ENCODE measurements at regions not wholly inside any gene's neighbourhood (a gene's known extent, or its start where the extent isn't known, plus 50 kb on each side); places are given as distances from the start of the nearest gene placed in this dataset.

DNA sequence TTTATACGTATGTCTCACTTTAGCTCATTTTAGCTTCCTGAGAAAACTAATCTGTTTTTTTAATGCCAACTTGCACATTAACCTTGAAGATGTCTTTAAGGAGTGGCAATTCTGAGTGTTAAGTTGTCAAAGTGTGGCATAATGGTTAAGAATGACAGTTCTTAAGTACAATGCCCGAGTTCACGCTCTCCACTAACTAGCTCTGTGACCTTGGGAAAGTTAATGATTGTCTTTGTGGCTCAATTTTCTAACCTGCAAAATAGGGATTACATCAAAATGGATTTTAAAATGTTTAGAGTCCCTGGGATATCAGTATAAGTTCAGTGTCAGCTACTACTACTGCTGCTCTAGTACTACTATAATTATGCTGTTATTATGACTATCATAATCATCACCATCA, 409.7 kb downstream of the SOCS6 start:
- TF ChIP-seq, protein P1, sequence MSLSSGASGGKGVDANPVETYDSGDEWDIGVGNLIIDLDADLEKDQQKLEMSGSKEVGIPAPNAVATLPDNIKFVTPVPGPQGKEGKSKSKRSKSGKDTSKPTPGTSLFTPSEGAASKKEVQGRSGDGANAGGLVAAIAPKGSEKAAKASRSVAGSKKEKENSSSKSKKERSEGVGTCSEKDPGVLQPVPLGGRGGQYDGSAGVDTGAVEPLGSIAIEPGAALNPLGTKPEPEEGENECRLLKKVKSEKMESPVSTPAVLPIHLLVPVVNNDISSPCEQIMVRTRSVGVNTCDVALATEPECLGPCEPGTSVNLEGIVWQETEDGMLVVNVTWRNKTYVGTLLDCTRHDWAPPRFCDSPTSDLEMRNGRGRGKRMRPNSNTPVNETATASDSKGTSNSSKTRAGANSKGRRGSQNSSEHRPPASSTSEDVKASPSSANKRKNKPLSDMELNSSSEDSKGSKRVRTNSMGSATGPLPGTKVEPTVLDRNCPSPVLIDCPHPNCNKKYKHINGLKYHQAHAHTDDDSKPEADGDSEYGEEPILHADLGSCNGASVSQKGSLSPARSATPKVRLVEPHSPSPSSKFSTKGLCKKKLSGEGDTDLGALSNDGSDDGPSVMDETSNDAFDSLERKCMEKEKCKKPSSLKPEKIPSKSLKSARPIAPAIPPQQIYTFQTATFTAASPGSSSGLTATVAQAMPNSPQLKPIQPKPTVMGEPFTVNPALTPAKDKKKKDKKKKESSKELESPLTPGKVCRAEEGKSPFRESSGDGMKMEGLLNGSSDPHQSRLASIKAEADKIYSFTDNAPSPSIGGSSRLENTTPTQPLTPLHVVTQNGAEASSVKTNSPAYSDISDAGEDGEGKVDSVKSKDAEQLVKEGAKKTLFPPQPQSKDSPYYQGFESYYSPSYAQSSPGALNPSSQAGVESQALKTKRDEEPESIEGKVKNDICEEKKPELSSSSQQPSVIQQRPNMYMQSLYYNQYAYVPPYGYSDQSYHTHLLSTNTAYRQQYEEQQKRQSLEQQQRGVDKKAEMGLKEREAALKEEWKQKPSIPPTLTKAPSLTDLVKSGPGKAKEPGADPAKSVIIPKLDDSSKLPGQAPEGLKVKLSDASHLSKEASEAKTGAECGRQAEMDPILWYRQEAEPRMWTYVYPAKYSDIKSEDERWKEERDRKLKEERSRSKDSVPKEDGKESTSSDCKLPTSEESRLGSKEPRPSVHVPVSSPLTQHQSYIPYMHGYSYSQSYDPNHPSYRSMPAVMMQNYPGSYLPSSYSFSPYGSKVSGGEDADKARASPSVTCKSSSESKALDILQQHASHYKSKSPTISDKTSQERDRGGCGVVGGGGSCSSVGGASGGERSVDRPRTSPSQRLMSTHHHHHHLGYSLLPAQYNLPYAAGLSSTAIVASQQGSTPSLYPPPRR (CRISPR knock-in tag; IDR thresholded peaks at IDR 0.05; ENCODE audit: borderline replicate concordance): no peak
- TF ChIP-seq, protein P2, sequence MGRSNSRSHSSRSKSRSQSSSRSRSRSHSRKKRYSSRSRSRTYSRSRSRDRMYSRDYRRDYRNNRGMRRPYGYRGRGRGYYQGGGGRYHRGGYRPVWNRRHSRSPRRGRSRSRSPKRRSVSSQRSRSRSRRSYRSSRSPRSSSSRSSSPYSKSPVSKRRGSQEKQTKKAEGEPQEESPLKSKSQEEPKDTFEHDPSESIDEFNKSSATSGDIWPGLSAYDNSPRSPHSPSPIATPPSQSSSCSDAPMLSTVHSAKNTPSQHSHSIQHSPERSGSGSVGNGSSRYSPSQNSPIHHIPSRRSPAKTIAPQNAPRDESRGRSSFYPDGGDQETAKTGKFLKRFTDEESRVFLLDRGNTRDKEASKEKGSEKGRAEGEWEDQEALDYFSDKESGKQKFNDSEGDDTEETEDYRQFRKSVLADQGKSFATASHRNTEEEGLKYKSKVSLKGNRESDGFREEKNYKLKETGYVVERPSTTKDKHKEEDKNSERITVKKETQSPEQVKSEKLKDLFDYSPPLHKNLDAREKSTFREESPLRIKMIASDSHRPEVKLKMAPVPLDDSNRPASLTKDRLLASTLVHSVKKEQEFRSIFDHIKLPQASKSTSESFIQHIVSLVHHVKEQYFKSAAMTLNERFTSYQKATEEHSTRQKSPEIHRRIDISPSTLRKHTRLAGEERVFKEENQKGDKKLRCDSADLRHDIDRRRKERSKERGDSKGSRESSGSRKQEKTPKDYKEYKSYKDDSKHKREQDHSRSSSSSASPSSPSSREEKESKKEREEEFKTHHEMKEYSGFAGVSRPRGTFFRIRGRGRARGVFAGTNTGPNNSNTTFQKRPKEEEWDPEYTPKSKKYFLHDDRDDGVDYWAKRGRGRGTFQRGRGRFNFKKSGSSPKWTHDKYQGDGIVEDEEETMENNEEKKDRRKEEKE (IDR thresholded peaks at IDR 0.05): no peak
- TF ChIP-seq EZH2 (conservative IDR thresholded peaks at IDR 0.05; ENCODE audit: low read depth, low read length): no peak
- TF ChIP-seq NFATC3 (CRISPR knock-in tag; IDR thresholded peaks at IDR 0.05): no peak
- TF ChIP-seq, protein P3, sequence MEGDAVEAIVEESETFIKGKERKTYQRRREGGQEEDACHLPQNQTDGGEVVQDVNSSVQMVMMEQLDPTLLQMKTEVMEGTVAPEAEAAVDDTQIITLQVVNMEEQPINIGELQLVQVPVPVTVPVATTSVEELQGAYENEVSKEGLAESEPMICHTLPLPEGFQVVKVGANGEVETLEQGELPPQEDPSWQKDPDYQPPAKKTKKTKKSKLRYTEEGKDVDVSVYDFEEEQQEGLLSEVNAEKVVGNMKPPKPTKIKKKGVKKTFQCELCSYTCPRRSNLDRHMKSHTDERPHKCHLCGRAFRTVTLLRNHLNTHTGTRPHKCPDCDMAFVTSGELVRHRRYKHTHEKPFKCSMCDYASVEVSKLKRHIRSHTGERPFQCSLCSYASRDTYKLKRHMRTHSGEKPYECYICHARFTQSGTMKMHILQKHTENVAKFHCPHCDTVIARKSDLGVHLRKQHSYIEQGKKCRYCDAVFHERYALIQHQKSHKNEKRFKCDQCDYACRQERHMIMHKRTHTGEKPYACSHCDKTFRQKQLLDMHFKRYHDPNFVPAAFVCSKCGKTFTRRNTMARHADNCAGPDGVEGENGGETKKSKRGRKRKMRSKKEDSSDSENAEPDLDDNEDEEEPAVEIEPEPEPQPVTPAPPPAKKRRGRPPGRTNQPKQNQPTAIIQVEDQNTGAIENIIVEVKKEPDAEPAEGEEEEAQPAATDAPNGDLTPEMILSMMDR (CRISPR knock-in tag; IDR thresholded peaks at IDR 0.05): no peak
- no peak for TF ChIP-seq HOXA5 (CRISPR knock-in tag; IDR thresholded peaks at IDR 0.05)
- TF ChIP-seq SUZ12 (IDR thresholded peaks at IDR 0.05; ENCODE audit: low read depth, low read length): no peak
- no peak for TF ChIP-seq SIN3B (IDR thresholded peaks at IDR 0.05; ENCODE audit: low read length)
- TF ChIP-seq POLR2AphosphoS5 (IDR thresholded peaks at IDR 0.05; ENCODE audit: low read depth, low read length): no peak
- no peak for TF ChIP-seq HNF4G (IDR thresholded peaks at IDR 0.05; ENCODE audit: borderline replicate concordance, low read depth, low read length)
- TF ChIP-seq HNF4G (CRISPR knock-in tag; IDR thresholded peaks at IDR 0.05; ENCODE audit: borderline replicate concordance, low read depth): no peak
- TF ChIP-seq BRCA1 (CRISPR knock-in tag; IDR thresholded peaks at IDR 0.05): no peak
- TF ChIP-seq, protein P4, sequence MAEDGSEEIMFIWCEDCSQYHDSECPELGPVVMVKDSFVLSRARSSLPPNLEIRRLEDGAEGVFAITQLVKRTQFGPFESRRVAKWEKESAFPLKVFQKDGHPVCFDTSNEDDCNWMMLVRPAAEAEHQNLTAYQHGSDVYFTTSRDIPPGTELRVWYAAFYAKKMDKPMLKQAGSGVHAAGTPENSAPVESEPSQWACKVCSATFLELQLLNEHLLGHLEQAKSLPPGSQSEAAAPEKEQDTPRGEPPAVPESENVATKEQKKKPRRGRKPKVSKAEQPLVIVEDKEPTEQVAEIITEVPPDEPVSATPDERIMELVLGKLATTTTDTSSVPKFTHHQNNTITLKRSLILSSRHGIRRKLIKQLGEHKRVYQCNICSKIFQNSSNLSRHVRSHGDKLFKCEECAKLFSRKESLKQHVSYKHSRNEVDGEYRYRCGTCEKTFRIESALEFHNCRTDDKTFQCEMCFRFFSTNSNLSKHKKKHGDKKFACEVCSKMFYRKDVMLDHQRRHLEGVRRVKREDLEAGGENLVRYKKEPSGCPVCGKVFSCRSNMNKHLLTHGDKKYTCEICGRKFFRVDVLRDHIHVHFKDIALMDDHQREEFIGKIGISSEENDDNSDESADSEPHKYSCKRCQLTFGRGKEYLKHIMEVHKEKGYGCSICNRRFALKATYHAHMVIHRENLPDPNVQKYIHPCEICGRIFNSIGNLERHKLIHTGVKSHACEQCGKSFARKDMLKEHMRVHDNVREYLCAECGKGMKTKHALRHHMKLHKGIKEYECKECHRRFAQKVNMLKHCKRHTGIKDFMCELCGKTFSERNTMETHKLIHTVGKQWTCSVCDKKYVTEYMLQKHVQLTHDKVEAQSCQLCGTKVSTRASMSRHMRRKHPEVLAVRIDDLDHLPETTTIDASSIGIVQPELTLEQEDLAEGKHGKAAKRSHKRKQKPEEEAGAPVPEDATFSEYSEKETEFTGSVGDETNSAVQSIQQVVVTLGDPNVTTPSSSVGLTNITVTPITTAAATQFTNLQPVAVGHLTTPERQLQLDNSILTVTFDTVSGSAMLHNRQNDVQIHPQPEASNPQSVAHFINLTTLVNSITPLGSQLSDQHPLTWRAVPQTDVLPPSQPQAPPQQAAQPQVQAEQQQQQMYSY (CRISPR knock-in tag; IDR thresholded peaks at IDR 0.05): no peak

Data from HepG2 (cell line).